ENCODE measurements at regions not wholly inside any gene's neighbourhood (a gene's known extent, or its start where the extent isn't known, plus 50 kb on each side); places are given as distances from the start of the nearest gene placed in this dataset.

DNA sequence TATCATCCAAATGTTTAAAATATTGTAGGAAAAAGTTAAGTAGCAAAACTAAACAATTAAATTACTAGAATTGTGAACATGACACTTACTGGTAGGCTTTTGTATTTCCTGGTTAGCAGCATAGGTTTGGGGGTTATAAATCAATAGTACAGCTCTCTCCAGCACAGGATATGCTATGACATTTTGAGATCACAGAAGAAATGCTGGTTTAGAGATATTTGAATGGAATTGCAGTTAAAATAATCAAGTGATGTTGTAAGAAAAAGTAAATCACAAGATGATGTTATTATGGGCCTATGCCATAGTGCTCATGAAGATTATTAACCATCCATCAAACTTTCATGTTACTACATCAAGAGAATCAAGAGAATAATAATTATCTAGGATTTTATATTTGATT lies 1079.9 kb upstream of the SLIT2 start:
- no peak overlapping the region for H3K27ac Mint-ChIP-seq
- H3K4me1 Mint-ChIP-seq = no peaks in the 10 kb centered on the region
- no peaks in the 10 kb centered on the region for H3K4me1 ChIP-seq (ENCODE audit: control insufficient read depth in 1 of 2, insufficient read depth in 2 of 2, low read length in 2 of 2)
- H3K4me2 ChIP-seq (replicated peaks; ENCODE audit: extremely low read depth, low read length, poor library complexity, severe bottlenecking) = no peak overlapping the region
- no peak for TF ChIP-seq CTCF (IDR thresholded peaks at IDR 0.05)
- H3K27me3 ChIP-seq (ENCODE audit: control insufficient read depth in 2 of 2, insufficient read depth in 2 of 2, low read length in 2 of 2) = no peaks in the 10 kb centered on the region
- H3K36me3 Mint-ChIP-seq = no peaks in the 10 kb centered on the region
- H3K79me2 ChIP-seq (ENCODE audit: insufficient read depth, low read length) = no peaks in the 10 kb centered on the region
- H3K36me3 ChIP-seq (replicated peaks in 1 of 2; ENCODE audit: control insufficient read depth in 1 of 2, insufficient read depth in 2 of 2, low read length in 2 of 2) = no peaks in the 10 kb centered on the region
- no peak overlapping the region for H3K27ac ChIP-seq (ENCODE audit: low read depth in 1 of 2, low read length in 2 of 2)
- H3K9me3 Mint-ChIP-seq = peaks cover 0 to 2% (median 0%) of the 10 kb centered on the region in 7 donors
- intact Hi-C loops (cut with micrococcal nuclease) = no loop called here
- H2AFZ ChIP-seq (ENCODE audit: insufficient read depth, low read depth, low read length, poor library complexity, severe bottlenecking) = no peak overlapping the region
- no peak overlapping the region for H3K4me3 ChIP-seq (replicated peaks in 1 of 3; ENCODE audit: low read depth in 2 of 3, low read length in 3 of 3)
- no peak for DNase-seq
- H3K9ac ChIP-seq (ENCODE audit: insufficient read depth, low read length, poor library complexity, severe bottlenecking) = no peak overlapping the region
- no peak overlapping the region for H3K4me3 Mint-ChIP-seq
- H3K9me3 ChIP-seq (replicated peaks in 1 of 2; ENCODE audit: control insufficient read depth in 1 of 2, insufficient read depth in 1 of 2, low read length in 2 of 2) = peaks cover 0 to under 1% of the 10 kb centered on the region in 2 donors
- no peaks in the 10 kb centered on the region for H4K20me1 ChIP-seq (ENCODE audit: insufficient read depth, low read length)
- no peaks in the 10 kb centered on the region for H3K27me3 Mint-ChIP-seq (ENCODE audit: low read depth in 3 of 3)

- Histone ChIP-seq H3K27ac (ENCODE audit: low read depth in 1 of 2, low read length in 2 of 2) (no peak overlapping the region), H3K27me3 (ENCODE audit: control insufficient read depth in 2 of 2, insufficient read depth in 2 of 2, low read length in 2 of 2) (no peaks in the 10 kb centered on the region), H3K9me3 (replicated peaks in 1 of 2; ENCODE audit: control insufficient read depth in 1 of 2, insufficient read depth in 1 of 2, low read length in 2 of 2) (peaks cover 0 to 2% of the 10 kb centered on the region in 2 donors), H2AFZ (ENCODE audit: insufficient read depth, low read depth, low read length, poor library complexity, severe bottlenecking) (no peak overlapping the region), H3K4me3 (replicated peaks in 1 of 3; ENCODE audit: low read depth in 2 of 3, low read length in 3 of 3) (no peak overlapping the region), H4K20me1 (ENCODE audit: insufficient read depth, low read length) (no peaks in the 10 kb centered on the region), H3K36me3 (replicated peaks in 1 of 2; ENCODE audit: control insufficient read depth in 1 of 2, insufficient read depth in 2 of 2, low read length in 2 of 2) (no peaks in the 10 kb centered on the region), H3K9ac (ENCODE audit: insufficient read depth, low read length, poor library complexity, severe bottlenecking) (no peak overlapping the region), H3K79me2 (ENCODE audit: insufficient read depth, low read length) (no peaks in the 10 kb centered on the region), H3K4me2 (replicated peaks; ENCODE audit: extremely low read depth, low read length, poor library complexity, severe bottlenecking) (no peak overlapping the region), H3K4me1 (ENCODE audit: control insufficient read depth in 1 of 2, insufficient read depth in 2 of 2, low read length in 2 of 2) (no peaks in the 10 kb centered on the region)
- Mint-ChIP-seq H3K27me3 (ENCODE audit: low read depth in 3 of 3) (no peaks in the 10 kb centered on the region), H3K36me3 (no peaks in the 10 kb centered on the region), H3K27ac (no peak overlapping the region), H3K4me1 (no peaks in the 10 kb centered on the region), H3K9me3 (peaks cover 0 to 6% (median 0%) of the 10 kb centered on the region in 7 donors), H3K4me3 (no peak overlapping the region)
- TF ChIP-seq CTCF (IDR thresholded peaks at IDR 0.05) = no peak
- intact Hi-C loops (cut with micrococcal nuclease) = no loop called here
- DNase-seq = no peak
These were observed 1084.4 kb upstream of the SLIT2 start for GRCh38 chr4:19167311-19167710.
